ENCODE measurements at regions not wholly inside any gene's neighbourhood (a gene's known extent, or its start where the extent isn't known, plus 50 kb on each side); places are given as distances from the start of the nearest gene placed in this dataset.
"Not testable (repeated sequence)": the region's sequence is repeated elsewhere in the genome, so short reads cannot be mapped to it uniquely, and the experiment has no call there.

DNA sequence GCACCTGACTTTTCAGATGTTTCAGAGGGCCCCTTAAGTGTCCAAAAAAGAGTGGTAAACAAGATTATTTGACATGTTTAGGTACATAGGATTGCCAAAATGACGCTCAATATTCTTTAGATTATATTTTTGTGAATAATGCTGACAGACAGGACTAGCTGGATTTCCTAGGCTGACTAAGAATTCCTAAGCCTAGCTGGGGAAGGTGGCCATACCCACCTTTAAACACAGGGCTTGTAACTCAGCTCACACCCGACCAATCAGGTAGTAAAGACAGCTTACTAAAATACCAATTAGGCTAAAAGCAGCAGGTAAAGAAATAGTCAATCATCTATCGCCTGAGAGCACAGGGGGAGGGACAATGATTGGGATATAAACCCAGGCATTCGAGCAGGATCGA lies 99.0 kb upstream of the GPR6 start:
- H3K9me3 ChIP-seq (ENCODE audit: control insufficient read depth, low read depth, low read length); FAIRE-seq; H4K20me1 ChIP-seq (ENCODE audit: control insufficient read depth, extremely low read depth, insufficient read depth, low read length); H3K9me1 ChIP-seq (ENCODE audit: control insufficient read depth, extremely low read depth, insufficient read depth, low read length); DNase-seq (ENCODE audit: low read depth, low spot score); dilution Hi-C loops (cut with MboI; ENCODE audit: extremely low pct_ligation_motif_present, low sequenced_read_pairs); H3K36me3 ChIP-seq (ENCODE audit: control insufficient read depth in 2 of 2, extremely low read depth in 1 of 2, insufficient read depth in 2 of 2, low read length in 2 of 2); H3K79me2 ChIP-seq (ENCODE audit: control insufficient read depth, insufficient read depth, low read length); H3K27me3 ChIP-seq (ENCODE audit: control insufficient read depth, extremely low read depth, insufficient read depth, low read length): not testable (repeated sequence)
- peak overlapping the region; percentile 45 for H3K9ac ChIP-seq (ENCODE audit: control insufficient read depth, extremely low read depth, insufficient read depth, low read length)
- peak overlapping the region; percentile 8 to 35 (median 30) for H3K4me3 ChIP-seq (ENCODE audit: control insufficient read depth in 2 of 3, extremely low read depth in 1 of 3, insufficient read depth in 2 of 3, low read depth in 1 of 3, low read length in 3 of 3)
- H2AFZ ChIP-seq (ENCODE audit: control insufficient read depth, low read length), result peak overlapping the region; percentile 90
- H3K4me1 ChIP-seq (ENCODE audit: control insufficient read depth, extremely low read depth, insufficient read depth, low read length), result peaks cover 12% of the 10 kb centered on the region
- peak overlapping the region; percentile 71 for H3K4me2 ChIP-seq (ENCODE audit: control insufficient read depth, extremely low read depth, insufficient read depth, low read depth, low read length)
- H3K27ac ChIP-seq (ENCODE audit: control insufficient read depth, insufficient read depth, low read length), result peak overlapping the region; percentile 1

GRCh38 chr6:109879521-109879920 lies 98.6 kb upstream of the GPR6 start:
- dilution Hi-C loops (cut with MboI; ENCODE audit: extremely low pct_ligation_motif_present, low sequenced_read_pairs), result no loop called here
- Histone ChIP-seq H3K27ac (ENCODE audit: control insufficient read depth, insufficient read depth, low read length) (peak overlapping the region; percentile 1), H3K4me3 (ENCODE audit: control insufficient read depth in 2 of 3, extremely low read depth in 1 of 3, insufficient read depth in 2 of 3, low read depth in 1 of 3, low read length in 3 of 3) (peak overlapping the region in 2 of 3 experiments; percentile 8 to 35), H3K9me3 (ENCODE audit: control insufficient read depth, low read depth, low read length) (peaks cover 2% of the 10 kb centered on the region), H3K4me2 (ENCODE audit: control insufficient read depth, extremely low read depth, insufficient read depth, low read depth, low read length) (peak overlapping the region; percentile 71), H4K20me1 (ENCODE audit: control insufficient read depth, extremely low read depth, insufficient read depth, low read length) (no peaks in the 10 kb centered on the region), H3K9ac (ENCODE audit: control insufficient read depth, extremely low read depth, insufficient read depth, low read length) (peak overlapping the region; percentile 45), H3K27me3 (ENCODE audit: control insufficient read depth, extremely low read depth, insufficient read depth, low read length) (no peaks in the 10 kb centered on the region), H3K9me1 (ENCODE audit: control insufficient read depth, extremely low read depth, insufficient read depth, low read length) (no peaks in the 10 kb centered on the region), H3K4me1 (ENCODE audit: control insufficient read depth, extremely low read depth, insufficient read depth, low read length) (peaks cover 12% of the 10 kb centered on the region), H2AFZ (ENCODE audit: control insufficient read depth, low read length) (peak overlapping the region; percentile 90), H3K79me2 (ENCODE audit: control insufficient read depth, insufficient read depth, low read length) (no peaks in the 10 kb centered on the region), H3K36me3 (ENCODE audit: control insufficient read depth in 2 of 2, extremely low read depth in 1 of 2, insufficient read depth in 2 of 2, low read length in 2 of 2) (no peaks in the 10 kb centered on the region)
- FAIRE-seq, result peak; percentile 36
- no peak for DNase-seq (ENCODE audit: low read depth, low spot score)
- TF ChIP-seq, protein P1, sequence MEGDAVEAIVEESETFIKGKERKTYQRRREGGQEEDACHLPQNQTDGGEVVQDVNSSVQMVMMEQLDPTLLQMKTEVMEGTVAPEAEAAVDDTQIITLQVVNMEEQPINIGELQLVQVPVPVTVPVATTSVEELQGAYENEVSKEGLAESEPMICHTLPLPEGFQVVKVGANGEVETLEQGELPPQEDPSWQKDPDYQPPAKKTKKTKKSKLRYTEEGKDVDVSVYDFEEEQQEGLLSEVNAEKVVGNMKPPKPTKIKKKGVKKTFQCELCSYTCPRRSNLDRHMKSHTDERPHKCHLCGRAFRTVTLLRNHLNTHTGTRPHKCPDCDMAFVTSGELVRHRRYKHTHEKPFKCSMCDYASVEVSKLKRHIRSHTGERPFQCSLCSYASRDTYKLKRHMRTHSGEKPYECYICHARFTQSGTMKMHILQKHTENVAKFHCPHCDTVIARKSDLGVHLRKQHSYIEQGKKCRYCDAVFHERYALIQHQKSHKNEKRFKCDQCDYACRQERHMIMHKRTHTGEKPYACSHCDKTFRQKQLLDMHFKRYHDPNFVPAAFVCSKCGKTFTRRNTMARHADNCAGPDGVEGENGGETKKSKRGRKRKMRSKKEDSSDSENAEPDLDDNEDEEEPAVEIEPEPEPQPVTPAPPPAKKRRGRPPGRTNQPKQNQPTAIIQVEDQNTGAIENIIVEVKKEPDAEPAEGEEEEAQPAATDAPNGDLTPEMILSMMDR (optimal IDR thresholded peaks at IDR 0.05 in 1 of 3, IDR thresholded peaks at IDR 0.05 in 1 of 3, conservative IDR thresholded peaks at IDR 0.05 in 1 of 3; ENCODE audit: extremely low read depth in 1 of 3, insufficient read depth in 2 of 3, low read length in 3 of 3), result no peak
- TF ChIP-seq EZH2 (IDR thresholded peaks at IDR 0.05; ENCODE audit: low read length), result no peak

GRCh38 chr6:109881069-109881468 lies 97.0 kb upstream of the GPR6 start:
- H3K9ac ChIP-seq (ENCODE audit: control insufficient read depth, extremely low read depth, insufficient read depth, low read length); H3K4me2 ChIP-seq (ENCODE audit: control insufficient read depth, extremely low read depth, insufficient read depth, low read depth, low read length); H3K36me3 ChIP-seq (ENCODE audit: control insufficient read depth in 2 of 2, extremely low read depth in 1 of 2, insufficient read depth in 2 of 2, low read length in 2 of 2); dilution Hi-C loops (cut with MboI; ENCODE audit: extremely low pct_ligation_motif_present, low sequenced_read_pairs); H3K27me3 ChIP-seq (ENCODE audit: control insufficient read depth, extremely low read depth, insufficient read depth, low read length); DNase-seq (ENCODE audit: low read depth, low spot score); FAIRE-seq; H2AFZ ChIP-seq (ENCODE audit: control insufficient read depth, low read length); H3K79me2 ChIP-seq (ENCODE audit: control insufficient read depth, insufficient read depth, low read length); H3K4me3 ChIP-seq (ENCODE audit: control insufficient read depth in 2 of 3, extremely low read depth in 1 of 3, insufficient read depth in 2 of 3, low read depth in 1 of 3, low read length in 3 of 3); H3K27ac ChIP-seq (ENCODE audit: control insufficient read depth, insufficient read depth, low read length); H4K20me1 ChIP-seq (ENCODE audit: control insufficient read depth, extremely low read depth, insufficient read depth, low read length); H3K9me1 ChIP-seq (ENCODE audit: control insufficient read depth, extremely low read depth, insufficient read depth, low read length); H3K9me3 ChIP-seq (ENCODE audit: control insufficient read depth, low read depth, low read length): not testable (repeated sequence)
- peaks cover 12% of the 10 kb centered on the region for H3K4me1 ChIP-seq (ENCODE audit: control insufficient read depth, extremely low read depth, insufficient read depth, low read length)

GRCh38 chr6:109881953-109882490 lies 96.1 kb upstream of the GPR6 start:
- H3K4me3 ChIP-seq (ENCODE audit: control insufficient read depth in 2 of 3, extremely low read depth in 1 of 3, insufficient read depth in 2 of 3, low read depth in 1 of 3, low read length in 3 of 3); dilution Hi-C loops (cut with MboI; ENCODE audit: extremely low pct_ligation_motif_present, low sequenced_read_pairs); H2AFZ ChIP-seq (ENCODE audit: control insufficient read depth, low read length); H3K27ac ChIP-seq (ENCODE audit: control insufficient read depth, insufficient read depth, low read length); H3K4me2 ChIP-seq (ENCODE audit: control insufficient read depth, extremely low read depth, insufficient read depth, low read depth, low read length); H3K9me3 ChIP-seq (ENCODE audit: control insufficient read depth, low read depth, low read length); H3K9me1 ChIP-seq (ENCODE audit: control insufficient read depth, extremely low read depth, insufficient read depth, low read length); H3K27me3 ChIP-seq (ENCODE audit: control insufficient read depth, extremely low read depth, insufficient read depth, low read length); FAIRE-seq; H4K20me1 ChIP-seq (ENCODE audit: control insufficient read depth, extremely low read depth, insufficient read depth, low read length); H3K9ac ChIP-seq (ENCODE audit: control insufficient read depth, extremely low read depth, insufficient read depth, low read length); H3K79me2 ChIP-seq (ENCODE audit: control insufficient read depth, insufficient read depth, low read length); H3K36me3 ChIP-seq (ENCODE audit: control insufficient read depth in 2 of 2, extremely low read depth in 1 of 2, insufficient read depth in 2 of 2, low read length in 2 of 2): not testable (repeated sequence)
- peak; percentile 15 for DNase-seq (ENCODE audit: low read depth, low spot score)
- peaks cover 12% of the 10 kb centered on the region for H3K4me1 ChIP-seq (ENCODE audit: control insufficient read depth, extremely low read depth, insufficient read depth, low read length)

All from keratinocyte (primary cell).